ENCODE measurements at regions not wholly inside any gene's neighbourhood (a gene's known extent, or its start where the extent isn't known, plus 50 kb on each side); places are given as distances from the start of the nearest gene placed in this dataset.

- TF ChIP-seq POGK (CRISPR knock-in tag; conservative IDR thresholded peaks at IDR 0.05) (no peak), BORCS8-MEF2B (CRISPR knock-in tag; IDR thresholded peaks at IDR 0.05) (no peak), MTF1 (CRISPR knock-in tag; IDR thresholded peaks at IDR 0.05) (no peak), HNRNPH1 (optimal IDR thresholded peaks at IDR 0.05; ENCODE audit: low read depth, low read length) (no peak), HOXA9 (CRISPR knock-in tag; IDR thresholded peaks at IDR 0.05; ENCODE audit: borderline replicate concordance) (no peak)
These were observed 172.8 kb upstream of the SPRED2 start (continued) for GRCh38 chr2:65605058-65605742.

GRCh38 chr2:65604246-65604645 lies 171.8 kb upstream of the SPRED2 start:
- in situ Hi-C loops (cut with HindIII; ENCODE audit: extremely low pct_ligation_motif_present, low pct_unique_long_range_greater_than_20kb): no loop called here
- no peaks in the 10 kb centered on the region for H4K20me1 ChIP-seq (ENCODE audit: insufficient read depth, low read length)
- ATAC-seq (peak; percentile 77), FAIRE-seq (no peak), DNase-seq (ENCODE audit: low spot score) (no peak)
- H3K9me3 ChIP-seq (ENCODE audit: low read length): no peaks in the 10 kb centered on the region
- H3K27ac ChIP-seq (ENCODE audit: extremely low read length, insufficient read depth, low read length): no peak overlapping the region
- H2AFZ ChIP-seq (ENCODE audit: low read length): no peak overlapping the region
- no TSS peak for BruUV-seq (replicated peaks)
- 19% methylated on average over 4 of the region's 4 CpGs for WGBS (ENCODE audit: low lambda C conversion rate)
- no peak overlapping the region for H3K4me3 ChIP-seq (replicated peaks in 1 of 3; ENCODE audit: insufficient read depth in 1 of 3, low read depth in 2 of 3, low read length in 3 of 3)
- no peaks in the 10 kb centered on the region for H3K79me2 ChIP-seq (ENCODE audit: insufficient read depth, low read length)
- ChIA-PET POLR2A (no interaction called here), CTCF (ENCODE audit: low intra/inter-chr PET ratio, low total read pairs) (no interaction called here)
- H3K27me3 ChIP-seq (ENCODE audit: control insufficient read depth in 1 of 2, insufficient read depth in 2 of 2, low read length in 2 of 2): peaks cover 0 to 17% of the 10 kb centered on the region in 2 experiments; a peak in 3 of 5 replicates
- no peaks in the 10 kb centered on the region for H3K36me3 ChIP-seq (replicated peaks in 1 of 2; ENCODE audit: control insufficient read depth in 1 of 2, insufficient read depth in 2 of 2, low read length in 2 of 2)
- no peak overlapping the region for H3K4me2 ChIP-seq (ENCODE audit: low read depth, low read length)
- intact Hi-C loops (cut with micrococcal nuclease; ENCODE audit: unreplicated experiment): no loop called here
- no peak overlapping the region for H3K9ac ChIP-seq (ENCODE audit: insufficient read depth, low read depth, low read length)
- H3K4me1 ChIP-seq (ENCODE audit: insufficient read depth, low read length): 0 out of 2 replicates have a peak, but pooled peaks cover 14% of the 10 kb centered on the region
- TF ChIP-seq KLF11 (CRISPR knock-in tag; IDR thresholded peaks at IDR 0.05) (no peak), ZNF629 (CRISPR knock-in tag; conservative IDR thresholded peaks at IDR 0.05) (no peak), MAFF (IDR thresholded peaks at IDR 0.05; ENCODE audit: low read depth, low read length) (0 out of 2 replicates have a peak, but pooled peaks have one; percentile 22), NR3C1 (CRISPR knock-in tag; IDR thresholded peaks at IDR 0.05) (no peak), NFE2L2 (IDR thresholded peaks at IDR 0.05; ENCODE audit: low read length) (peak; percentile 27; the same call in 1 of the 2 replicates), ATF3 (CRISPR knock-in tag; IDR thresholded peaks at IDR 0.05) (peak; percentile 79), ZNF562 (CRISPR knock-in tag; IDR thresholded peaks at IDR 0.05; ENCODE audit: borderline replicate concordance) (no peak), FOSL1 (CRISPR knock-in tag; IDR thresholded peaks at IDR 0.05; ENCODE audit: borderline replicate concordance) (peak; percentile 50), ZNF207 (IDR thresholded peaks at IDR 0.05; ENCODE audit: borderline replicate concordance) (no peak), MXD3 (CRISPR knock-in tag; IDR thresholded peaks at IDR 0.05) (no peak), BHLHE40 (IDR thresholded peaks at IDR 0.05; ENCODE audit: low read length) (no peak), ZBTB26 (CRISPR knock-in tag; IDR thresholded peaks at IDR 0.05; ENCODE audit: borderline replicate concordance) (no peak)
